ENCODE measurements at regions not wholly inside any gene's neighbourhood (a gene's known extent, or its start where the extent isn't known, plus 50 kb on each side); places are given as distances from the start of the nearest gene placed in this dataset.
A peak's percentile ranks its signal among the peaks of the same experiment; 100 is the strongest.
"Not testable (repeated sequence)": the region's sequence is repeated elsewhere in the genome, so short reads cannot be mapped to it uniquely, and the experiment has no call there.

- no peak for TF ChIP-seq CTCF (IDR thresholded peaks at IDR 0.05; ENCODE audit: insufficient read depth, low read length, poor library complexity, severe bottlenecking)
- no peak for DNase-seq (ENCODE audit: extremely low read depth, insufficient read length)
- no peaks in the 10 kb centered on the region for H3K36me3 ChIP-seq (ENCODE audit: control insufficient read depth, insufficient read depth, low read length)
Observed at GRCh38 chr17:21542991-21543390, 149.3 kb upstream of the KCNJ18 start.

GRCh38 chr17:21545064-21545463 lies 147.3 kb upstream of the KCNJ18 start:
- TF ChIP-seq CTCF (IDR thresholded peaks at IDR 0.05; ENCODE audit: insufficient read depth, low read length, poor library complexity, severe bottlenecking) = no peak
- Histone ChIP-seq H3K4me3 (replicated peaks; ENCODE audit: low read depth, low read length) (no peak overlapping the region), H3K27me3 (replicated peaks; ENCODE audit: control insufficient read depth, insufficient read depth, low read length) (no peaks in the 10 kb centered on the region), H3K36me3 (ENCODE audit: control insufficient read depth, insufficient read depth, low read length) (no peaks in the 10 kb centered on the region)
- DNase-seq (ENCODE audit: extremely low read depth, insufficient read length) = no peak

More at GRCh38 chr17:21542991-21543390, 149.3 kb upstream of the KCNJ18 start:
- Histone ChIP-seq H3K4me3 (replicated peaks; ENCODE audit: low read depth, low read length) (no peak overlapping the region), H3K27me3 (replicated peaks; ENCODE audit: control insufficient read depth, insufficient read depth, low read length) (no peaks in the 10 kb centered on the region)

GRCh38 chr17:21548236-21548635 lies 144.1 kb upstream of the KCNJ18 start:
- TF ChIP-seq CTCF (IDR thresholded peaks at IDR 0.05; ENCODE audit: insufficient read depth, low read length, poor library complexity, severe bottlenecking) = no peak
- DNase-seq (ENCODE audit: extremely low read depth, insufficient read length) = no peak
- no peaks in the 10 kb centered on the region for H3K36me3 ChIP-seq (ENCODE audit: control insufficient read depth, insufficient read depth, low read length)
- no peak overlapping the region for H3K4me3 ChIP-seq (replicated peaks; ENCODE audit: low read depth, low read length)
- H3K27me3 ChIP-seq (replicated peaks; ENCODE audit: control insufficient read depth, insufficient read depth, low read length) = no peaks in the 10 kb centered on the region

- H3K4me3 ChIP-seq (replicated peaks; ENCODE audit: low read depth, low read length) = no peak overlapping the region
Observed at GRCh38 chr17:21549107-21549687, 143.1 kb upstream of the KCNJ18 start.

GRCh38 chr17:21550031-21550430 lies 142.3 kb upstream of the KCNJ18 start:
- not testable (repeated sequence) for DNase-seq (ENCODE audit: extremely low read depth, insufficient read length); H3K4me3 ChIP-seq (replicated peaks; ENCODE audit: low read depth, low read length); H3K27me3 ChIP-seq (replicated peaks; ENCODE audit: control insufficient read depth, insufficient read depth, low read length); H3K36me3 ChIP-seq (ENCODE audit: control insufficient read depth, insufficient read depth, low read length)

More at GRCh38 chr17:21549107-21549687, 143.1 kb upstream of the KCNJ18 start:
- Histone ChIP-seq H3K36me3 (ENCODE audit: control insufficient read depth, insufficient read depth, low read length) (no peaks in the 10 kb centered on the region), H3K27me3 (replicated peaks; ENCODE audit: control insufficient read depth, insufficient read depth, low read length) (no peaks in the 10 kb centered on the region)
- TF ChIP-seq CTCF (IDR thresholded peaks at IDR 0.05; ENCODE audit: insufficient read depth, low read length, poor library complexity, severe bottlenecking) = no peak
- DNase-seq (ENCODE audit: extremely low read depth, insufficient read length) = no peak

GRCh38 chr17:21551081-21551881 lies 141.0 kb upstream of the KCNJ18 start:
- peak; percentile 69 for DNase-seq (ENCODE audit: extremely low read depth, insufficient read length)
- no peaks in the 10 kb centered on the region for H3K27me3 ChIP-seq (replicated peaks; ENCODE audit: control insufficient read depth, insufficient read depth, low read length)
- H3K4me3 ChIP-seq (replicated peaks; ENCODE audit: low read depth, low read length) = peak overlapping the region; percentile 52
- H3K36me3 ChIP-seq (ENCODE audit: control insufficient read depth, insufficient read depth, low read length) = no peaks in the 10 kb centered on the region
- TF ChIP-seq CTCF (IDR thresholded peaks at IDR 0.05; ENCODE audit: insufficient read depth, low read length, poor library complexity, severe bottlenecking) = no peak

- DNase-seq (ENCODE audit: extremely low read depth, insufficient read length); H3K27me3 ChIP-seq (replicated peaks; ENCODE audit: control insufficient read depth, insufficient read depth, low read length); H3K36me3 ChIP-seq (ENCODE audit: control insufficient read depth, insufficient read depth, low read length); H3K4me3 ChIP-seq (replicated peaks; ENCODE audit: low read depth, low read length): not testable (repeated sequence)
Observed at GRCh38 chr17:21558921-21559320, 133.4 kb upstream of the KCNJ18 start.
